VCaP (cell line): ENCODE measurements at regions not wholly inside any gene's neighbourhood (a gene's known extent, or its start where the extent isn't known, plus 50 kb on each side); places are given as distances from the start of the nearest gene placed in this dataset.
"Not testable (repeated sequence)": the region's sequence is repeated elsewhere in the genome, so short reads cannot be mapped to it uniquely, and the experiment has no call there.

Experiments
- H3K27ac ChIP-seq: fragments of 450-650 bp; 2 replicates; pipeline ENCODE4 v1.5.1; 2017
- CTCF ChIP-seq: fragments of 450-650 bp; conservative IDR thresholded peaks from 2 replicates; pipeline ENCODE4 v1.5.1; 2017; ENCODE audit warnings: mild to moderate bottlenecking, moderate library complexity

GRCh38 chr1:147103416-147104155 is 68.7 kb downstream of the PRKAB2 start:
- H3K27ac ChIP-seq, result not testable (repeated sequence)

- no peak for TF ChIP-seq CTCF
- no peak overlapping the region for H3K27ac ChIP-seq
These were observed 73.1 kb downstream of the PRKAB2 start for GRCh38 chr1:147099192-147099591.

GRCh38 chr1:147098338-147098973 is 73.8 kb downstream of the PRKAB2 start:
- TF ChIP-seq CTCF, result peak; percentile 49
- not testable (repeated sequence) for H3K27ac ChIP-seq

GRCh38 chr1:147095691-147096090 is 76.6 kb downstream of the PRKAB2 start:
- no peak overlapping the region for H3K27ac ChIP-seq
- no peak for TF ChIP-seq CTCF

- H3K27ac ChIP-seq, result no peak overlapping the region
- no peak for TF ChIP-seq CTCF
These were observed 80.5 kb downstream of the PRKAB2 start for GRCh38 chr1:147091801-147092200.

- no peak for TF ChIP-seq CTCF
- H3K27ac ChIP-seq, result no peak overlapping the region
These were observed 82.8 kb downstream of the PRKAB2 start for GRCh38 chr1:147089457-147089856.

GRCh38 chr1:147086129-147086528 is 86.1 kb downstream of the PRKAB2 start:
- TF ChIP-seq CTCF, result no peak

More at GRCh38 chr1:147086129-147086528, 86.1 kb downstream of the PRKAB2 start:
- H3K27ac ChIP-seq, result no peak overlapping the region
